ENCODE measurements at regions not wholly inside any gene's neighbourhood (a gene's known extent, or its start where the extent isn't known, plus 50 kb on each side); places are given as distances from the start of the nearest gene placed in this dataset.

- no peaks in the 10 kb centered on the region for H3K36me3 ChIP-seq
- no peak overlapping the region for H3K27ac ChIP-seq
- H3K9me3 ChIP-seq (ENCODE audit: severe bottlenecking) = no peaks in the 10 kb centered on the region
- H3K4me3 ChIP-seq (ENCODE audit: low read depth, low read length) = no peak overlapping the region
- no peak for TF ChIP-seq CTCF (IDR thresholded peaks at IDR 0.05; ENCODE audit: low read depth, low read length)
- peaks cover 28% of the 10 kb centered on the region for H3K27me3 ChIP-seq (ENCODE audit: insufficient read depth, low read depth, severe bottlenecking)
- DNase-seq = no peak
Observed at GRCh38 chr2:45311559-45311958, 299.5 kb downstream of the SRBD1 start.

DNA sequence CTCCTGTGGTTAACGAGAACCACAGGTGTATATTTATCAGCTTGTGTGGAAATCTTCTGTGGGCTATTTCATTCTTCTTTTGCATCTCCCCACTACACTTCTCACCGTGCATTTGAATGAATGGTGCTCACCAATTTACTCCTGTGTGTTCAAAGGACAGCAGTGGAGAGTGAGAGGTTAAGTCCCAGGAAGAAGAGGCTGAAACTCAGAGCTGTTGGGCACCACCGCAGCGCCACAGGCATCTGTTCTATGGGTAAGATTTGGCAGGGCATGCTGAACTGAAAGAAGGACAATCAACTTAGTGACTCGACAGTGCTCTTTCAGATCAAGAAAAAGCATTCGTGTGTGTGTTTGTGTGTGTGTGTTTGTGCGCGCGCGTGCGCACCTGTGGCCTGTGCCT lies 297.9 kb upstream of the SIX2 start:
- Histone ChIP-seq H3K36me3 (no peaks in the 10 kb centered on the region), H3K4me3 (ENCODE audit: low read depth, low read length) (no peak overlapping the region), H3K9me3 (ENCODE audit: severe bottlenecking) (no peaks in the 10 kb centered on the region), H3K27ac (no peak overlapping the region), H3K27me3 (ENCODE audit: insufficient read depth, low read depth, severe bottlenecking) (peaks cover 42% of the 10 kb centered on the region)
- DNase-seq = no peak
- no peak for TF ChIP-seq CTCF (IDR thresholded peaks at IDR 0.05; ENCODE audit: low read depth, low read length)

DNA sequence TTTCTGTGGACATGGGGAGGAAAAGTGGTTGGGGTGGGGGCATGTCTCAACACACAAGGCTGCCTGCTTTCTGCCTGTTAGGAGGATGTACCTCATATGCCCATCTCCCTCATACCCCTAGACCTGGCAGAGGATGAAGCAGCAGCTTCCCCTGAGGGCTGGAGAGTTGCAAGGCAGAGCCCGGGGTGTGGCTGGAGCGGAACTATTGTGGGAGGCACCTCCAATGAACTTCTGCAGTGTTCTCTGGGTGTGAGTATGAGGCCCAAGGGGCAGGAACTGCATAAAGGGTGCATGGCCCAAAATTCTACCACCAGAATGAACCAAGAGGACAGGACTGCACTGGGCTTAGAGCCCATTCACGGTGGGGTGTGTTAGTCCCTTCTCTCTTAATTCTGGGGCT lies 296.3 kb upstream of the SIX2 start:
- H3K27me3 ChIP-seq (ENCODE audit: insufficient read depth, low read depth, severe bottlenecking) = peaks cover 34% of the 10 kb centered on the region
- no peaks in the 10 kb centered on the region for H3K9me3 ChIP-seq (ENCODE audit: severe bottlenecking)
- no peak for DNase-seq
- H3K4me3 ChIP-seq (ENCODE audit: low read depth, low read length) = no peak overlapping the region
- H3K27ac ChIP-seq = no peak overlapping the region
- no peak for TF ChIP-seq CTCF (IDR thresholded peaks at IDR 0.05; ENCODE audit: low read depth, low read length)
- no peaks in the 10 kb centered on the region for H3K36me3 ChIP-seq

GRCh38 chr2:45303417-45304202 lies 294.4 kb upstream of the SIX2 start:
- Histone ChIP-seq H3K9me3 (ENCODE audit: severe bottlenecking) (no peaks in the 10 kb centered on the region), H3K27me3 (ENCODE audit: insufficient read depth, low read depth, severe bottlenecking) (peaks cover 28% of the 10 kb centered on the region), H3K4me3 (ENCODE audit: low read depth, low read length) (no peak overlapping the region), H3K36me3 (no peaks in the 10 kb centered on the region), H3K27ac (no peak overlapping the region)
- DNase-seq = no peak
- no peak for TF ChIP-seq CTCF (IDR thresholded peaks at IDR 0.05; ENCODE audit: low read depth, low read length)

GRCh38 chr2:45301307-45302277 lies 292.3 kb upstream of the SIX2 start:
- H3K4me3 ChIP-seq (ENCODE audit: low read depth, low read length) = no peak overlapping the region
- H3K27me3 ChIP-seq (ENCODE audit: insufficient read depth, low read depth, severe bottlenecking) = peaks cover 21% of the 10 kb centered on the region
- DNase-seq = no peak
- H3K27ac ChIP-seq = no peak overlapping the region
- H3K9me3 ChIP-seq (ENCODE audit: severe bottlenecking) = no peaks in the 10 kb centered on the region
- no peak for TF ChIP-seq CTCF (IDR thresholded peaks at IDR 0.05; ENCODE audit: low read depth, low read length)
- no peaks in the 10 kb centered on the region for H3K36me3 ChIP-seq

Data from WERI-Rb-1 (cell line).